ENCODE measurements at regions not wholly inside any gene's neighbourhood (a gene's known extent, or its start where the extent isn't known, plus 50 kb on each side); places are given as distances from the start of the nearest gene placed in this dataset.

DNA sequence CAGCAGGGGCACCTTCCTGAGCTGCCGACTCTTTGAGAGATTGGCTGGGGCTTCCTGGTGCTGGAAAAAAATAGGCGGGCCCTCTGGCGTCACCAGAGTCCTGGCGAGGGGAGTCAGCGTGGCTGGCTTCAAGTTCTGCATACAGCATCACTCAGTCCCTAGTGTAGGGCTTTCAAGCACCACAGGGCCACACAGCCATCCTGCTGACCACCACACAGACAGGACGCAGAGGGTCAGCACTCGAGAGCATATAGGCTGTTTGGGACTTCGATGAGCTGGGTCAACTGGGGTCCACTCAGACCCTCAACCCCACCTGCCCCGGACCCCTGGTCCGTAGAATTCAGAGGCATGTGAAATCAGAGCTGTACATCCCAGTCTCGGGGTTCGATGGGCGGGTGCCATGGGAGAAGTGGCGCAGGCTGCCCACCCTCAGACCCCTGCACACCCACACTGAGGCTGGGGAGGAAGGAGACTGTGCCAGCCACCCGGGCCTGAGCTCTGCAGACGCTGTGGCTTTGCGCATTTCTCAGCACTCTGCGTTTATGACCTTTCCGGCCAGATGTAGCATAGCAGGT is 1131.9 kb downstream of the BRD1 start:
- intact Hi-C loops (cut with DNase I) = no loop called here
- WGBS, 3 donors = 90 to 96% (median 94%) methylated on average over 19 of the region's 19 CpGs
- TF ChIP-seq CTCF (IDR thresholded peaks at IDR 0.05) (no peak), POLR2A (IDR thresholded peaks at IDR 0.05) (no peak)
- Histone ChIP-seq H3K27me3 (no peaks in the 10 kb centered on the region), H3K27ac (no peak overlapping the region), H3K4me1 (ENCODE audit: insufficient read depth) (peaks cover 10% of the 10 kb centered on the region), H3K9me3 (no peaks in the 10 kb centered on the region), H3K36me3 (no peaks in the 10 kb centered on the region), H3K4me3 (no peak overlapping the region)
- no peak for DNase-seq

GRCh38 chr22:48695251-48695650 is 1132.4 kb downstream of the BRD1 start:
- Histone ChIP-seq H3K27ac (no peak overlapping the region), H3K9me3 (no peaks in the 10 kb centered on the region), H3K27me3 (no peaks in the 10 kb centered on the region), H3K4me1 (ENCODE audit: insufficient read depth) (peaks cover 10% of the 10 kb centered on the region), H3K4me3 (no peak overlapping the region), H3K36me3 (no peaks in the 10 kb centered on the region)
- TF ChIP-seq CTCF (IDR thresholded peaks at IDR 0.05) (no peak), POLR2A (IDR thresholded peaks at IDR 0.05) (no peak), EP300 (IDR thresholded peaks at IDR 0.05) (no peak)
- intact Hi-C loops (cut with DNase I) = no loop called here
- DNase-seq = no peak
- 25 to 42% (median 32%) methylated on average over 6 of the region's 6 CpGs for WGBS, 3 donors

- intact Hi-C loops (cut with DNase I) = loop anchor here in 1 of 4 donors (5.0 kb wide), 1 partner anchor 52 kb away; no protein-coding TSS in a partner anchor
- no peak for DNase-seq
- no peaks in the 10 kb centered on the region for H3K36me3 ChIP-seq
- peak overlapping the region in 1 of 2 donors; percentile 68 for H3K27ac ChIP-seq
- H3K9me3 ChIP-seq = no peaks in the 10 kb centered on the region
- no peak for TF ChIP-seq EP300 (IDR thresholded peaks at IDR 0.05)
- no peak for TF ChIP-seq CTCF (IDR thresholded peaks at IDR 0.05)
- TF ChIP-seq POLR2A (IDR thresholded peaks at IDR 0.05) = no peak
- WGBS, 3 donors = 71 to 92% (median 73%) methylated on average over 15 to 22 of the region's 22 CpGs
- H3K27me3 ChIP-seq = no peaks in the 10 kb centered on the region
- H3K4me1 ChIP-seq (ENCODE audit: insufficient read depth) = peaks cover 10% of the 10 kb centered on the region
- no peak overlapping the region for H3K4me3 ChIP-seq
Observed at GRCh38 chr22:48694296-48694883, 1133.3 kb downstream of the BRD1 start.

DNA sequence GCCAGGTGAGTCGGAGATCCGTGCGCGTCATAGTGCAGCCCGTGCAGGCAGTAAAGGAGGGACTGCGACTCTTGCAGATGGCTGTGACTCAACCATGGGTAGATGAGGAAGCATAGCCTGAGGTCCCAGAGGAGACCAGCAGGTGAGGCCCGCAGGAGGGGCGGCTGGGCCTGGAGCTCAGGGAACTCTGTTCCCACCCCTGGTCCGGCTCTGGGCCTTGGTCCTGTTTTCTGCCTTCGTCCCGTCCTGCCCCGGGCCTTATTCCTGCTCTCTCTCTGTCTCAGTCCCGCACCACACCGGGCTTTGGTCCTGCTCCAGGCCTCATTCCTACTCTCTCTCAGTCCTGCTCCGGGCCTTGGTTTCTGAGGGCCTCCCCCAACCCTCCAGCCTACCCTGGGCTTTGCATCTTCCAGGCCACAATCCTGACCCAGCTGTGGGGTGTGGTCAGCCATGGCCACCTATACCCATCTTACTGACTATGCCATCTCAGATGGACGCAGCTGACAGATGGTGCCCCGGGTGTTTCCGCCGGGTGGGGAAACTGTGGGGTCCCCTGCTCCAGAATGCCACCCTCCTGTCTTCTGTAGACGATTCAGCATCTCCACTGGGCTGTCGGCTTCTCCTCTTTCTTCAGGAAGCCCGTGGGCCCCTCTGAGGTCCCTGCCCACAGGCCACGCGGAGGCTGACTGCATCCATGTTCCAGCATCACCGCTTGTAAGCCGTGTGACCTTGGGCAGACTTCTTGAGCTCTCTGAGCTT is 1134.1 kb downstream of the BRD1 start:
- peaks cover 10% of the 10 kb centered on the region for H3K4me1 ChIP-seq (ENCODE audit: insufficient read depth)
- no peak overlapping the region for H3K4me3 ChIP-seq
- intact Hi-C loops (cut with DNase I) = loop anchor here in 1 of 4 donors (5.0 kb wide), 1 partner anchor 51 kb away; no protein-coding TSS in a partner anchor
- DNase-seq = no peak
- peak overlapping the region in 1 of 2 donors; percentile 68 for H3K27ac ChIP-seq
- WGBS, 3 donors = 92 to 93% (median 92%) methylated on average over 26 of the region's 26 CpGs
- H3K9me3 ChIP-seq = no peaks in the 10 kb centered on the region
- TF ChIP-seq CTCF (IDR thresholded peaks at IDR 0.05) = no peak
- TF ChIP-seq POLR2A (IDR thresholded peaks at IDR 0.05) = no peak
- no peak for TF ChIP-seq EP300 (IDR thresholded peaks at IDR 0.05)
- no peaks in the 10 kb centered on the region for H3K27me3 ChIP-seq
- no peaks in the 10 kb centered on the region for H3K36me3 ChIP-seq
